ENCODE measurements at regions not wholly inside any gene's neighbourhood (a gene's known extent, or its start where the extent isn't known, plus 50 kb on each side); places are given as distances from the start of the nearest gene placed in this dataset.

- dilution Hi-C loops (cut with MboI; ENCODE audit: extremely low pct_ligation_motif_present, low sequenced_read_pairs) (no loop called here), intact Hi-C loops (cut with micrococcal nuclease) (no loop called here)
- Histone ChIP-seq H3K4me2 (ENCODE audit: insufficient read depth, low read length) (no peak overlapping the region), H3K27me3 (ENCODE audit: control insufficient read depth in 2 of 2, insufficient read depth in 2 of 2, low read length in 2 of 2) (no peaks in the 10 kb centered on the region), H3K36me3 (ENCODE audit: control insufficient read depth in 2 of 2, extremely low read depth in 1 of 2, insufficient read depth in 2 of 2, low read length in 2 of 2) (no peaks in the 10 kb centered on the region), H3K27ac (ENCODE audit: insufficient read depth, low read depth, low read length) (no peak overlapping the region), H3K9me1 (replicated peaks; ENCODE audit: control insufficient read depth, extremely low read depth, insufficient read depth, low read length) (no peaks in the 10 kb centered on the region), H3K9ac (replicated peaks; ENCODE audit: extremely low read depth, insufficient read depth, low read length) (no peak overlapping the region), H2AFZ (ENCODE audit: low read depth, low read length) (no peak overlapping the region), H3K9me3 (replicated peaks; ENCODE audit: control insufficient read depth, insufficient read depth, low read length) (peaks cover 2% of the 10 kb centered on the region), H3K4me1 (ENCODE audit: control insufficient read depth, extremely low read depth, insufficient read depth, low read length) (no peaks in the 10 kb centered on the region), H4K20me1 (replicated peaks; ENCODE audit: control insufficient read depth, extremely low read depth, insufficient read depth, low read length) (no peaks in the 10 kb centered on the region), H3K79me2 (ENCODE audit: control insufficient read depth, insufficient read depth, low read length) (no peaks in the 10 kb centered on the region), H3K4me3 (replicated peaks in 1 of 3; ENCODE audit: insufficient read depth in 1 of 3, low read depth in 1 of 3, low read length in 3 of 3) (no peak overlapping the region)
- no peak for DNase-seq (ENCODE audit: low read depth, low spot score)
- TF ChIP-seq POLR2A (IDR thresholded peaks at IDR 0.05; ENCODE audit: low read depth, low read length) (no peak), MYC (IDR thresholded peaks at IDR 0.05; ENCODE audit: low read depth, low read length) (no peak), CTCF (IDR thresholded peaks at IDR 0.05; ENCODE audit: extremely low read depth in 1 of 2, insufficient read depth in 1 of 2, low read depth in 1 of 2, low read length in 2 of 2) (no peak), JUN (IDR thresholded peaks at IDR 0.05; ENCODE audit: borderline replicate concordance, insufficient read depth, insufficient read length, low read depth) (no peak), GATA2 (IDR thresholded peaks at IDR 0.05; ENCODE audit: insufficient read depth, insufficient read length, low read depth, low read length) (no peak), EZH2 (IDR thresholded peaks at IDR 0.05; ENCODE audit: borderline replicate concordance, low read depth, low read length, severe bottlenecking) (no peak), FOS (IDR thresholded peaks at IDR 0.05; ENCODE audit: borderline replicate concordance, insufficient read depth, low read length) (no peak), POLR2AphosphoS5 (IDR thresholded peaks at IDR 0.05; ENCODE audit: insufficient read depth, low read depth, low read length) (no peak)
- ChIA-PET POLR2A (no interaction called here), CTCF (no interaction called here)
- BruUV-seq (replicated peaks) = no TSS peak
- no peak for FAIRE-seq
Measured at GRCh38 chr9:28956116-28956880, 1383.0 kb upstream of the C9orf72 start.
